AG04450 (cell line): ENCODE measurements at regions not wholly inside any gene's neighbourhood (a gene's known extent, or its start where the extent isn't known, plus 50 kb on each side); places are given as distances from the start of the nearest gene placed in this dataset.

Source experiments
- CTCF ChIA-PET: fragments of 300-600, 350-600 bp; formaldehyde crosslinking; extraction: SDS; loops from one replicate; lab custom pipeline; 2022; ENCODE audit warnings: antibody characterized with exemption, inconsistent platforms; lab: Charles Lee
- POLR2A ChIA-PET: fragments of 350-600 bp; formaldehyde crosslinking; extraction: SDS; loops from one replicate; lab custom pipeline; 2021; ENCODE audit warnings: antibody characterized with exemption, inconsistent platforms; lab: Yijun Ruan, JAX
- DNase-seq: peaks from one replicate; pipeline ENCODE4 v3.0.0-alpha.2; 2011; ENCODE audit warnings: low read depth, low spot score
- H3K27ac ChIP-seq: one replicate; pipeline ENCODE4 v1.5.1; 2012; ENCODE audit warnings: low read depth, low read length, control low read depth
- H3K27me3 ChIP-seq: one replicate; pipeline ENCODE4 v1.6.0; 2012; ENCODE audit warnings: low read length; ENCODE audit not compliant: control insufficient read depth, insufficient read depth
- H3K4me3 ChIP-seq: 2 replicates; pipeline ENCODE4 v1.5.1; 2011; ENCODE audit warnings: mild to moderate bottlenecking, low read depth, low read length, control low read depth
- H3K9me3 ChIP-seq: 2 replicates; pipeline ENCODE4 v1.5.1; 2012; ENCODE audit warnings: low read length; ENCODE audit not compliant: control insufficient read depth, insufficient read depth
- TF ChIP-seq, protein P1 (sequence below): IDR thresholded peaks from 2 replicates; pipeline ENCODE4 v1.5.1; 2011; ENCODE audit warnings: low read depth, low read length, control low read depth, inconsistent platforms

DNA sequence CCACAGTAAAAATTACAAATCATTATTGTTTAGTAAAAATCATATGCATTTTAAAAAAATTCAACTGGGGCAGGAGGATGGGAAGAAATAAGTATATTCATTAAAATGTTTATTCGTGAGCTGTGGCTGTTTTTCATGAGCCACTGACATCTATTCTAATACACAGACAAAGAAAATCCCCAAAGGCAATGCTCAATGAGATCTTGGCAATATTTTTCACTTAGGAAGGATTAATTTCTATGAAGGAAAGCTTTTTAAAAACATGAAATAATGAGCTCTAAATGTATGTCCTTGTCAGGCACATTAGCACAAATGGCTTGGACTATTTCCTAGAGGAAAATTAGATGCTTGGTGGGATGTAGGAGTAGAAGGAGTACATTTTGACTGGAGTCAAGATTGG is 262.0 kb upstream of the MMADHC start:
- Histone ChIP-seq H3K27ac (no peak overlapping the region), H3K4me3 (no peak overlapping the region), H3K9me3 (no peaks in the 10 kb centered on the region; the same call in 1 of the 2 replicates), H3K27me3 (no peaks in the 10 kb centered on the region)
- ChIA-PET POLR2A (no interaction called here), CTCF (interaction anchor here (0.6 to 0.9 kb wide), 2 partner anchors 9 to 24 kb away, joined by 3 to 4 read pairs; no protein-coding TSS in a partner anchor)
- DNase-seq = no peak
- TF ChIP-seq, protein P1, sequence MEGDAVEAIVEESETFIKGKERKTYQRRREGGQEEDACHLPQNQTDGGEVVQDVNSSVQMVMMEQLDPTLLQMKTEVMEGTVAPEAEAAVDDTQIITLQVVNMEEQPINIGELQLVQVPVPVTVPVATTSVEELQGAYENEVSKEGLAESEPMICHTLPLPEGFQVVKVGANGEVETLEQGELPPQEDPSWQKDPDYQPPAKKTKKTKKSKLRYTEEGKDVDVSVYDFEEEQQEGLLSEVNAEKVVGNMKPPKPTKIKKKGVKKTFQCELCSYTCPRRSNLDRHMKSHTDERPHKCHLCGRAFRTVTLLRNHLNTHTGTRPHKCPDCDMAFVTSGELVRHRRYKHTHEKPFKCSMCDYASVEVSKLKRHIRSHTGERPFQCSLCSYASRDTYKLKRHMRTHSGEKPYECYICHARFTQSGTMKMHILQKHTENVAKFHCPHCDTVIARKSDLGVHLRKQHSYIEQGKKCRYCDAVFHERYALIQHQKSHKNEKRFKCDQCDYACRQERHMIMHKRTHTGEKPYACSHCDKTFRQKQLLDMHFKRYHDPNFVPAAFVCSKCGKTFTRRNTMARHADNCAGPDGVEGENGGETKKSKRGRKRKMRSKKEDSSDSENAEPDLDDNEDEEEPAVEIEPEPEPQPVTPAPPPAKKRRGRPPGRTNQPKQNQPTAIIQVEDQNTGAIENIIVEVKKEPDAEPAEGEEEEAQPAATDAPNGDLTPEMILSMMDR = no peak

DNA sequence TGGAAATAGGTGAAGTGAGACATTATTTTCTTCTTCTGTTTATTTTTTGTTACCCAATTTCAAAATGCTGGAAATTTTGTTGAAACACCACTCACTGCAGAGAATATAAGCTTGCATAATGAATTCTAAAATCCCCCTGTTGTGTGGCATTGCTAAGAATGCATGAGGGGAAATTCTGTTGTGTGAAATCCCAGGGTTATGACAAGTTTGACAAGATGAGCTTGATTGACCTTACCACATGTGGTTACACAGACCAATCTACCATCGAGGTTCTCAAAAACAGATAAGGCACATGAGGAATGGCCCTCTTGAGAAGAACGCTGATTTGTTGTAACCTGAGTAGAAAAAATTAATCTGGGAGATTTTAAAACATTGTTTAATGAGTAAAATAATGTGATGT is 261.6 kb upstream of the MMADHC start:
- H3K27ac ChIP-seq = no peak overlapping the region
- H3K9me3 ChIP-seq = no peaks in the 10 kb centered on the region; the same call in 1 of the 2 replicates
- TF ChIP-seq, protein P1 = no peak
- DNase-seq = no peak
- POLR2A ChIA-PET = no interaction called here
- no peaks in the 10 kb centered on the region for H3K27me3 ChIP-seq
- H3K4me3 ChIP-seq = no peak overlapping the region
- CTCF ChIA-PET = interaction anchor here (0.9 kb wide), 1 partner anchor 25 kb away, joined by 4 read pairs; no protein-coding TSS in a partner anchor

DNA sequence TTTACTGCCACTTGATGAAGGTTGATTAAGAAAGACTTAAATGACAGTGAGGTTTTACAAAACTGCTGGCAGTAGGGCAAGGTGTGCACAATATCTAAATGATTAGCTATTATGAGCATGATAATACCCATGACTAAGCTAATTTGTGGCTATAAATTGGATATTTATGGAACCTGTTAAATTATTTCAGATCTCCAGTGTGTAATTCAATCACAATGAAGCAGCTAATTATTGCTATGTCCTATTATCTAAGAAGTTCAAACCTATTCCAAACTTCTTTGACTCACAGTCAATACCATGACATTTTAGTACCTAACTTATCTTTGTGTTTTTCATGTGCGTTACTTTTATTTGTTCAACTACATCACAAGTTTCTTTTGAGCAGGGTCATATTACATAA is 253.8 kb upstream of the MMADHC start:
- DNase-seq = no peak
- H3K4me3 ChIP-seq = no peak overlapping the region
- H3K27ac ChIP-seq = no peak overlapping the region
- TF ChIP-seq, protein P1 = no peak
- H3K9me3 ChIP-seq = no peaks in the 10 kb centered on the region
- no peaks in the 10 kb centered on the region for H3K27me3 ChIP-seq
- ChIA-PET CTCF (no interaction called here), POLR2A (no interaction called here)

DNA sequence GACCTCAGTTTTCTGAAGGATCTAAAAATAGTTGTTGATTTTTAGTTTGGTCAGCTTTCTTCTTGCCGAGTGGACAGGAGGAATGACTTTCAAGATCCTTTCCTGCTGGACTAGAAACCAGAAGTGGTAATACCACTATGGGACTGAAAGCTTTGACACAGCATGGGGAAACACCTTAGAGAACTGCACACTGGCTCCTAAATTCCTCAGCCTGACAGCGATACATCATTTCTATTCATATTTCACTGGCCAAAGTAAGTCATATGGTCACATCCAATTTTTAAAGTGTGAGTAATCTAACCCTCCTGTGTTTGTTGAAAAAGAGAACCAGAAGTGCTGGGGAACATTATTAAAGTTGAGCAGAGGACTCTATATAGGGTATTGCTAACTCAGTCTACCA is 244.7 kb upstream of the MMADHC start:
- no peak for DNase-seq
- POLR2A ChIA-PET = no interaction called here
- H3K4me3 ChIP-seq = no peak overlapping the region
- CTCF ChIA-PET = no interaction called here
- no peaks in the 10 kb centered on the region; the same call in 1 of the 2 replicates for H3K9me3 ChIP-seq
- H3K27ac ChIP-seq = no peak overlapping the region
- TF ChIP-seq, protein P1 = no peak
- H3K27me3 ChIP-seq = no peaks in the 10 kb centered on the region

DNA sequence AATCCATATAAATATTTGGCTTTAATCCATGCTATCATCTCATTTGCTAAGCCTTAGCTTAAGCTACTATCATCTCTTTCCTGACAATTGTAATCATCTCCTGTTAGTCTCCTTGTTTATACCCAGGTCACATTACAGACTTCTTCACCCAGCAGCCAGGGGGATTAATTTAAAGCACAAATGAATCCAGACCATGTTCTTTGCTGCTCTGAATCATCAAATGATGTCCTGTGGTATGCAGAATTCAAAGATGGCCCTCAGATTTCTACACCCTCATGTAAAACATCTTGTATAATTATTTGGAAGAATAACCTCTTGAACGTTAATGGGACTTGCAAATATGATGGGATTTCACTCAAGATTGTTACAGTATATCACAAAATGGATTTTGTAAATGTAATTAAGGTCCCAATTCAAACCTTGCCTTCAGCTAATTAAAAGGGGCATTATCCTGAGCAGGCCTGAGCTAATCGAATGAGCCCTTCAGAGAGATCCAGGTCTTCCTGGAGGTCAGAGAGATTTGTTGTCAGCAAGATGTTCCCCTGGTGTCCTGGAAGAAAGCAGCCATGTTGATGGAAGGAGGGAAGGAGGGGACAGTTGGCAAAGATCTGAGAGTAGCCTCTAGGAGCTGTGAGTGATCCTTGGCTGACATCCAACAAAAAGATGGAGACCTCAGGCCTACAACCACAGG is 241.1 kb upstream of the MMADHC start:
- no peaks in the 10 kb centered on the region; the same call in 1 of the 2 replicates for H3K9me3 ChIP-seq
- DNase-seq = no peak
- CTCF ChIA-PET = no interaction called here
- H3K4me3 ChIP-seq = no peak overlapping the region
- POLR2A ChIA-PET = no interaction called here
- TF ChIP-seq, protein P1 = no peak
- H3K27ac ChIP-seq = no peak overlapping the region
- no peaks in the 10 kb centered on the region for H3K27me3 ChIP-seq
